NCI-H345 (cell line): ENCODE measurements at regions not wholly inside any gene's neighbourhood (a gene's known extent, or its start where the extent isn't known, plus 50 kb on each side); places are given as distances from the start of the nearest gene placed in this dataset.

Experiments used
- DNase-seq: peaks from one replicate; lab custom pipeline; 2025; lab: John Stamatoyannopoulos, UW

DNA sequence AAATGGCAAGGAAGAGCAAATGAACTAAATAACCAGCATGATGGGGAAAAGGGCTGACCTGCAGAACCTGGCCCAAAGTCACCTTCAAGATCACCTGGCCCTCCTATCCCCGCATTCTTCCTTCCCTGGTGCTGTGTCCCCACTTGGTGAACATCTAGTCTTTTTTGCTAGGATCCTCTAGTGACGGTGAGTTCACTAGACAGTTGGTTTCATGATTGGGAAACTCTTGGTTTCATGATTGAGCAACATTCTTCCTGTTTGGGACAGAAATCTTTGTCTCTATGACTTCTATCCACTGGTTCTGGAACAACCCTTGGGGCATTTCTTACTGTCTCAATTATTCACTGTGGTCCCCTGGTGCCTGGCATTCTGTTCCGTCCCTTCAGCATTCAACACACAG lies 50.2 kb upstream of the DAB2IP start:
- DNase-seq: no peak
